NT2/D1 (cell line): ENCODE measurements at regions not wholly inside any gene's neighbourhood (a gene's known extent, or its start where the extent isn't known, plus 50 kb on each side); places are given as distances from the start of the nearest gene placed in this dataset.
A peak's percentile ranks its signal among the peaks of the same experiment; 100 is the strongest.

ENCODE experiments used
- DNase-seq: peaks from one replicate; pipeline ENCODE4 v3.0.0-alpha.2; 2011; ENCODE audit warnings: low read depth, low spot score
- H3K27me3 ChIP-seq: 2 replicates; pipeline ENCODE4 v1.6.0; 2011; ENCODE audit warnings: mild to moderate bottlenecking; ENCODE audit not compliant: insufficient read length, insufficient read depth
- H3K36me3 ChIP-seq: 2 replicates; pipeline ENCODE4 v1.6.1; 2011; ENCODE audit warnings: mild to moderate bottlenecking, low read length, mixed read lengths; ENCODE audit not compliant: insufficient read depth, insufficient read length
- H3K4me1 ChIP-seq: 2 replicates; pipeline ENCODE4 v1.5.1; 2011; ENCODE audit not compliant: insufficient read depth, insufficient read length
- H3K4me3 ChIP-seq: 2 replicates; pipeline ENCODE4 v1.5.1; 2011; ENCODE audit warnings: low read depth; ENCODE audit not compliant: insufficient read length
- H3K9ac ChIP-seq: 2 replicates; pipeline ENCODE4 v1.6.0; 2011; ENCODE audit warnings: low read depth; ENCODE audit not compliant: insufficient read length
- H3K9me3 ChIP-seq: 2 replicates; pipeline ENCODE4 v1.5.1; 2011; ENCODE audit warnings: mild to moderate bottlenecking, low read length; ENCODE audit not compliant: insufficient read depth
- SUZ12 ChIP-seq: IDR thresholded peaks from 2 replicates; pipeline ENCODE4 v1.6.1; 2011; ENCODE audit not compliant: insufficient read length, insufficient read depth; ENCODE audit errors: extremely low read depth
- YY1 ChIP-seq: IDR thresholded peaks from 2 replicates; pipeline ENCODE4 v1.6.1; 2011; ENCODE audit not compliant: insufficient read length, insufficient read depth
- ZNF274 ChIP-seq: IDR thresholded peaks from 2 replicates; pipeline ENCODE4 v1.6.1; 2011; ENCODE audit warnings: mild to moderate bottlenecking, low read depth, low read length

DNA sequence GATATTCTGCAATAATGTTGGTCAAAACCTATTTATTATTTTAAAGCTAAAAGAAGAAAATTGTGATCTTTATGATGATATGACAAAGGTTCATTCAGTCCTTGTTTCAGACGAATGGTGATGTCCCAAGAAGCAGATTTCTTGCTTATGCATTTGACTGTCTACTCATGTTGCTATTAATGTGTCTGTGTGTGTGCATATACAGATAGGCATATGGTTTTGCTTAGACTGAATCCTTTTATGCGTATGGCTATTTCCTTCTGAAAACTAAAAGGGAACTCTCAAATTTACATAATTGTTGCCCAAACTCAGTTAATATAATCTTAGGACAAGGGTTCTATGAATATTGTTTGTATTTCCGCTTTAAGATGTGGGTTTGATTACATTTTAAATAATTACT is 632.3 kb upstream of the SETBP1 start:
- Histone ChIP-seq H3K9me3 (peaks cover 17% of the 10 kb centered on the region), H3K4me1 (no peaks in the 10 kb centered on the region), H3K4me3 (no peak overlapping the region), H3K36me3 (no peaks in the 10 kb centered on the region), H3K27me3 (no peaks in the 10 kb centered on the region), H3K9ac (no peak overlapping the region)
- no peak for DNase-seq
- TF ChIP-seq SUZ12 (no peak), YY1 (no peak), ZNF274 (no peak)

DNA sequence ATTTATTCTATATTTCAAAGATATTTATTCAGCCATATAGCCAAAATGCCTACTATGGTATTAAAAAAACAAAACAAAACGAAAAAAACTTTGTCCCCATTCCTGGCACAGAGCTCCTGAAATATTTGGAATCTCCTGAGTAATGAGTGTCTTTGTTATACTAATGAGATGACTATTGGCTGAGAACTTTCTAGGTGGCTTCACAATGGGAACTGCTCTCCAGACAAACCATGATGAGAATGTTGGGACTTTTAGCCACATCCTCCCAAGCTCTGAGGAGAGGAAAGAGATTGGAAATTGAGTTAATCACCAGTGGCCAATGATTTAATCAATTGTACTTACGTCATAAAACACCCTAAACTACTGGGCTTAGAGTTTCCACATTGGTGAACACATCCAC is 631.8 kb upstream of the SETBP1 start:
- Histone ChIP-seq H3K9ac (no peak overlapping the region), H3K36me3 (no peaks in the 10 kb centered on the region), H3K4me3 (no peak overlapping the region), H3K4me1 (no peaks in the 10 kb centered on the region), H3K27me3 (no peaks in the 10 kb centered on the region), H3K9me3 (peaks cover 17% of the 10 kb centered on the region)
- TF ChIP-seq ZNF274 (no peak), SUZ12 (no peak), YY1 (no peak)
- peak; percentile 63 for DNase-seq

DNA sequence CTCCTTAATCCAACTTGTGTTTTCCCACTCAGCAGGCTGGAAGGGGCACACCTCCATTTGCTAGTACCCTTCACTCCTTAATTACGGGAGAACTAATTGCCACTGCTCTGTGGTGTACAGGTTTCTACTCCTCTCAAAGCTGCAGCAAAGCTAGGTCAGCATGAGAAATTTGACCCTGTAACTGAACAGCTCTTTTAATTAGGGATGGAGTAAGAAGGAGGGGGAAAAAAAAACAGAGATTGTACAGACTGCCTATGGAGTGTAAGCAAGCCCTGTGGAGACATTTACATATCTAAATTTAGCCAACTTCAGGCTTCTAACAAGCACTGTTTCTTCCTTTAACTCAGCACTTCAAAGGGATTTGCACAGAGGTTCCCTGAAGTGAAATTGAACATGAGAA is 629.7 kb upstream of the SETBP1 start:
- Histone ChIP-seq H3K4me1 (no peaks in the 10 kb centered on the region), H3K4me3 (no peak overlapping the region), H3K36me3 (no peaks in the 10 kb centered on the region), H3K9me3 (peaks cover 17% of the 10 kb centered on the region), H3K27me3 (no peaks in the 10 kb centered on the region), H3K9ac (no peak overlapping the region)
- TF ChIP-seq SUZ12: no peak
- no peak for TF ChIP-seq YY1
- TF ChIP-seq ZNF274: no peak
- peak; percentile 11 for DNase-seq

DNA sequence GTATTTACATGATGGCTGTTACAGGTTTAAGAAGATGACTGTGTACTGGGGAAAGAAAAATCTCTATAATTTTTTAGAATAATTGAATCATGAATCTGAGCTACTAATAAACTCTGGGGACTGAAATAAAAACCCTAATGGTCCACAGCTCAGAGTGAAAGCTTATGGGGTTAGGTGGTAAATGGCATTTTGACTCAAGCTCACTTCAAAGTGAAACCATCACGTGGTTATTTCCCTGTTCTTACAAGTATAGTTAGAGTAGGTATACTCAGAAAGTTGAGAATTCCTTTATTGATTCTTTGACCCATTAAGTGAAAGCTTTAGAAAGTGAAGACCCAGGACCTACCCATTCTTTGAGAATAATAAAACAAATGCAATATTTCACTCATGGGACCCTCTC is 626.2 kb upstream of the SETBP1 start:
- Histone ChIP-seq H3K27me3 (no peaks in the 10 kb centered on the region), H3K9me3 (peaks cover 6% of the 10 kb centered on the region), H3K4me1 (no peaks in the 10 kb centered on the region), H3K9ac (no peak overlapping the region), H3K4me3 (no peak overlapping the region), H3K36me3 (no peaks in the 10 kb centered on the region)
- TF ChIP-seq ZNF274 (no peak), YY1 (no peak), SUZ12 (no peak)
- no peak for DNase-seq

DNA sequence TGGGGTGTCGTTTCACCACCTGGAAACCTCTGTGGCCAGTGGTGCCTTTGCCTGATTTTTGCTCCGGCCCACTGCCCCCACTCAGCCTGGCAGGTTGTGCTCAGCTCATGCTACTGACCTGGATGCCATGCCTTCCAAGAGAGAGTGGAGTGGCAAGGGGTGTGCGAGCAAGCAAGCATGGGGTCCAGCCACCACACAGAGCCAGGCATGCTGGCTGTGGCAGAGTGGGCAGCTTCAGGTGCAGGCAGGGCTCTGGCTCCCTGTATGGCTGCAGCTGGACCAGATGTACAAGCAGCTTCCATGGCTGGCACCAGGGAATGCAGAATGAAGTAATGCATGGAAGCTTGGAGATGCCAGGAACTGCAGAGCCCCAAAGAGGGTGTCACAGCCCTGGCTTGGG is 620.5 kb upstream of the SETBP1 start:
- no peak overlapping the region for H3K9ac ChIP-seq
- H3K4me3 ChIP-seq: no peak overlapping the region
- TF ChIP-seq YY1: no peak
- no peak for TF ChIP-seq ZNF274
- TF ChIP-seq SUZ12: no peak
- no peak for DNase-seq
- H3K9me3 ChIP-seq: no peaks in the 10 kb centered on the region
- H3K27me3 ChIP-seq: no peaks in the 10 kb centered on the region
- H3K36me3 ChIP-seq: no peaks in the 10 kb centered on the region
- no peaks in the 10 kb centered on the region for H3K4me1 ChIP-seq

DNA sequence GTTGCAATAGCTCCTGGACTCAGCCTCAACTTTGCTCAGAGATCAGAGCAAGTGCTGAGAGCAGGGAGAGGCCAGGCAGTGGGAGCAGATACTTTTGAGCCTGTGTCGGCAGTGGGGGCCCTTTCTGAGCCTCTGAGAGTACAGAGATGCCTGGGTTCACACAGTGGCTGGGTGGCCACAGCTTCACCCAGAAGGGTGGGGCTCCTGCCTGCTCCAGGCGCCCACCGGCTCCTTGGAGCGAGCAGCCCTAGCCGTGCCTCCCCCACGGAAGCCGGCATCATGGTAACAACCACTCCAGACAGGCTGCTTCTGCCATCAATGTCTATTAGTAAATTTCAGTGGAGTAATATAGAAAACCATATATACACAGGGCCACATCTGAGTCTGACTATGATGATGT is 619.2 kb upstream of the SETBP1 start:
- no peaks in the 10 kb centered on the region for H3K27me3 ChIP-seq
- no peak overlapping the region for H3K9ac ChIP-seq
- TF ChIP-seq ZNF274 (no peak), YY1 (no peak), SUZ12 (no peak)
- H3K4me3 ChIP-seq: no peak overlapping the region
- no peaks in the 10 kb centered on the region for H3K36me3 ChIP-seq
- H3K9me3 ChIP-seq: no peaks in the 10 kb centered on the region
- no peak for DNase-seq
- H3K4me1 ChIP-seq: no peaks in the 10 kb centered on the region

DNA sequence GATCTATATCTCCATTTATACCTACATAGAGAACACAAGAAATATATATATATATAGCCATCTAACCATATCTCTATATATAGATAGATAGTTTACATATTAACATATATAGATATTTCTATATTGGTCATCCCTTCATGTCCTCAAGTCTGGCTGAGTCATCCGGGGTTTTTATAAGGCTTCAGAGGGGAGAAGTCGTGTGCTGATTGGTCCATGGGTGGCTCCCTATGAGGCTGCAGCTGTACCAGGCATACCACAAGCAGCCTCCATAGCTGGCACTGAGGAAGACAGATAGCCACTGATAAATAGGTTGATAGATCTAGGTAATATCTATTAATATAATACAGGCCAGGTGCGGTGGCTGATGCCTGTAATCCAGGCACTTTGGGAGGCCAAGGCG is 618.3 kb upstream of the SETBP1 start:
- no peak overlapping the region for H3K4me3 ChIP-seq
- DNase-seq: no peak
- no peaks in the 10 kb centered on the region for H3K27me3 ChIP-seq
- H3K9me3 ChIP-seq: no peaks in the 10 kb centered on the region
- H3K36me3 ChIP-seq: no peaks in the 10 kb centered on the region
- H3K9ac ChIP-seq: no peak overlapping the region
- H3K4me1 ChIP-seq: no peaks in the 10 kb centered on the region
- TF ChIP-seq SUZ12: no peak
- no peak for TF ChIP-seq ZNF274
- no peak for TF ChIP-seq YY1

DNA sequence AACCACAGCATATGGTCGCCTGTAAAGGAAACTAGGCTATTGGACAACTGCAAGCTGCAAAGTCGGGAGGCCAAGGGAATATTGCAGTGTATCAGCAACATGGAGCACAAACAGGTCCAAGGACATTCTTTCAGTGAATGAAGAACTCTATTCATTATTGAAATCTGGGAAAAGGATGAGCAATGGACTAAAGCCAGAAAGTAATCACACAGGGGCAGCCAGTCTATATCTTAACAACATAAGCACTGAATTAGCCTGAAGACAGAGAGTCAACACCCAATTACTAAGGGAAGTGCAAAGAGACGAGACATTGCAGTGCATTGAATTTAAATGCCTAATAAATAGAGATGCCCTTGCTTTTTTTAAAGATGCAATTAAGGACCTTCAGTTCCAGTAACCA is 615.5 kb upstream of the SETBP1 start:
- TF ChIP-seq ZNF274: no peak
- no peak for TF ChIP-seq SUZ12
- TF ChIP-seq YY1: no peak
- Histone ChIP-seq H3K9ac (no peak overlapping the region), H3K27me3 (no peaks in the 10 kb centered on the region), H3K4me3 (no peak overlapping the region), H3K36me3 (no peaks in the 10 kb centered on the region), H3K4me1 (no peaks in the 10 kb centered on the region), H3K9me3 (no peaks in the 10 kb centered on the region)
- DNase-seq: no peak
